CD14-positive monocyte (primary cell): ENCODE measurements at regions not wholly inside any gene's neighbourhood (a gene's known extent, or its start where the extent isn't known, plus 50 kb on each side); places are given as distances from the start of the nearest gene placed in this dataset.

Experiments
- DNase-seq, 3 donors: peaks; one replicate each; pipeline ENCODE4 v3.0.0-alpha.2; 2011 to 2022
- H2AFZ ChIP-seq: 2 replicates; pipeline ENCODE4 v1.6.0; 2012; ENCODE audit warnings: mild to moderate bottlenecking, low read depth, low read length, inconsistent platforms; ENCODE audit not compliant: insufficient read depth, poor library complexity, severe bottlenecking
- H3K27ac ChIP-seq, 2 donors: 1 replicate in 1 of 2; 2 replicates in 1 of 2; pipeline ENCODE4 v1.5.1; 2012 to 2013; ENCODE audit warnings: low read length in 2 of 2, control low read depth in 1 of 2, inconsistent platforms in 1 of 2, low read depth in 1 of 2, mild to moderate bottlenecking in 1 of 2
- H3K27me3 ChIP-seq, 2 donors: one replicate each; pipeline versions ENCODE4 v1.6.0 to v1.6.1; 2011 to 2013; ENCODE audit warnings: low read length in 2 of 2; ENCODE audit not compliant: control insufficient read depth in 2 of 2, insufficient read depth in 2 of 2
- H3K36me3 ChIP-seq, 2 donors: replicated peaks in 1 of 2; 1 replicate in 1 of 2; 2 replicates in 1 of 2; pipeline versions ENCODE4 v1.5.1 to v1.6.1; 2012 to 2013; ENCODE audit warnings: low read length in 2 of 2, control low read depth in 1 of 2, inconsistent platforms in 1 of 2, mild to moderate bottlenecking in 1 of 2; ENCODE audit not compliant: insufficient read depth in 2 of 2, control insufficient read depth in 1 of 2
- H3K4me1 ChIP-seq, 2 donors: 1 replicate in 1 of 2; 2 replicates in 1 of 2; pipeline versions ENCODE4 v1.5.1 to v1.6.1; 2012 to 2013; ENCODE audit warnings: low read length in 2 of 2, control low read depth in 1 of 2, inconsistent platforms in 1 of 2, mild to moderate bottlenecking in 1 of 2, moderate library complexity in 1 of 2; ENCODE audit not compliant: insufficient read depth in 2 of 2, control insufficient read depth in 1 of 2
- H3K4me2 ChIP-seq: replicated peaks from 2 replicates; pipeline ENCODE3; 2012; ENCODE audit warnings: low read length, moderate library complexity, mild to moderate bottlenecking; ENCODE audit not compliant: poor library complexity, severe bottlenecking; ENCODE audit errors: extremely low read depth
- H3K4me3 ChIP-seq, 3 experiments: fragments of 200-600 bp in 1 of 3; sonication (generic) in 1 of 3; replicated peaks in 1 of 3; 1 replicate in 2 of 3; 2 replicates in 1 of 3; pipeline ENCODE4 v1.5.1; 2011 to 2013; ENCODE audit warnings: low read length in 3 of 3, mild to moderate bottlenecking in 3 of 3, control low read depth in 2 of 3, low read depth in 2 of 3, inconsistent platforms in 1 of 3, moderate library complexity in 1 of 3
- H3K79me2 ChIP-seq: 2 replicates; pipeline ENCODE4 v1.6.0; 2012; ENCODE audit warnings: mild to moderate bottlenecking, control low read depth, inconsistent platforms, low read length, moderate library complexity; ENCODE audit not compliant: insufficient read depth
- H3K9ac ChIP-seq: 2 replicates; pipeline ENCODE4 v1.6.0; 2017; ENCODE audit warnings: low read length, mild to moderate bottlenecking; ENCODE audit not compliant: insufficient read depth, poor library complexity, severe bottlenecking
- H3K9me3 ChIP-seq, 2 donors: replicated peaks in 1 of 2; 1 replicate in 1 of 2; 2 replicates in 1 of 2; pipeline versions ENCODE4 v1.5.1 to v1.6.1; 2012 to 2013; ENCODE audit warnings: low read length in 2 of 2, control low read depth in 1 of 2; ENCODE audit not compliant: control insufficient read depth in 1 of 2, insufficient read depth in 1 of 2
- H4K20me1 ChIP-seq: 2 replicates; pipeline ENCODE4 v1.6.0; 2012; ENCODE audit warnings: mild to moderate bottlenecking, low read length, control low read depth, moderate library complexity; ENCODE audit not compliant: insufficient read depth
- H3K27ac Mint-ChIP-seq, 7 donors: one replicate each; pipeline ENCODE4 v1.8.0; 2020; ENCODE audit warnings: mild to moderate bottlenecking in 7 of 7, mixed read lengths in 7 of 7, moderate library complexity in 6 of 7, inconsistent platforms in 2 of 7
- H3K27me3 Mint-ChIP-seq, 3 donors: one replicate each; pipeline ENCODE4 v1.8.0; 2021 to 2022; ENCODE audit warnings: low read depth in 3 of 3, mild to moderate bottlenecking in 3 of 3, mixed read lengths in 3 of 3, moderate library complexity in 3 of 3, inconsistent platforms in 1 of 3
- H3K36me3 Mint-ChIP-seq, 2 donors: one replicate each; pipeline ENCODE4 v1.8.0; 2020; ENCODE audit warnings: mixed read lengths in 2 of 2, inconsistent platforms in 1 of 2, mild to moderate bottlenecking in 1 of 2
- H3K4me1 Mint-ChIP-seq: one replicate; pipeline ENCODE4 v1.8.0; 2020; ENCODE audit warnings: mild to moderate bottlenecking, mixed read lengths
- H3K4me3 Mint-ChIP-seq, 2 donors: one replicate each; pipeline ENCODE4 v1.8.0; 2020; ENCODE audit warnings: mild to moderate bottlenecking in 2 of 2, mixed read lengths in 2 of 2, moderate library complexity in 1 of 2
- H3K9me3 Mint-ChIP-seq, 7 donors: one replicate each; pipeline ENCODE4 v1.8.0; 2020 to 2022; ENCODE audit warnings: mixed read lengths in 7 of 7, mild to moderate bottlenecking in 6 of 7, moderate library complexity in 6 of 7, inconsistent platforms in 2 of 7
- CTCF ChIP-seq: fragments of 200-600 bp; IDR thresholded peaks from one replicate; pipeline ENCODE4 v1.8.0; 2022; ENCODE audit warnings: antibody characterized with exemption, mild to moderate bottlenecking
- WGBS: methylation state at CpG from one replicate; pipeline ENCODE4 v1.1.5; 2013; ENCODE audit warnings: missing lambda C conversion rate; ENCODE audit not compliant: insufficient coverage; 5-methylcytosine and 5-hydroxymethylcytosine counted together
- intact Hi-C, 2 donors: fragments of 100-400 bp; cut with micrococcal nuclease; formaldehyde crosslinking; loops; one replicate each; pipeline versions ENCODE4 v1.15.0 to v1.15.1; 2023

- Mint-ChIP-seq H3K27me3 (peaks cover 0 to 1% (median 0%) of the 10 kb centered on the region in 3 donors), H3K4me1 (peaks cover 4% of the 10 kb centered on the region), H3K27ac (no peak overlapping the region), H3K4me3 (no peak overlapping the region), H3K36me3 (peaks cover 6 to 7% of the 10 kb centered on the region in 2 donors), H3K9me3 (peaks cover 0 to 3% (median 0%) of the 10 kb centered on the region in 7 donors)
- no peaks in the 10 kb centered on the region for H3K79me2 ChIP-seq
- H3K27me3 ChIP-seq: no peaks in the 10 kb centered on the region
- H3K9me3 ChIP-seq: no peaks in the 10 kb centered on the region
- no peak overlapping the region for H3K27ac ChIP-seq
- 100% methylated on average over 2 of the region's 8 CpGs for WGBS
- H4K20me1 ChIP-seq: no peaks in the 10 kb centered on the region
- no peaks in the 10 kb centered on the region for H3K36me3 ChIP-seq
- H3K4me2 ChIP-seq: no peak overlapping the region
- intact Hi-C loops: no loop called here
- no peak for TF ChIP-seq CTCF
- no peak overlapping the region for H3K4me3 ChIP-seq
- H3K9ac ChIP-seq: no peak overlapping the region
- no peaks in the 10 kb centered on the region for H3K4me1 ChIP-seq
- H2AFZ ChIP-seq: no peak overlapping the region
- no peak for DNase-seq
Observed at GRCh38 chr1:101081496-101082488, 56.2 kb upstream of the DPH5 start.

- intact Hi-C loops: no loop called here
- H3K36me3 Mint-ChIP-seq: peaks cover 6 to 7% of the 10 kb centered on the region in 2 donors
Observed at GRCh38 chr1:101080859-101081258, 55.3 kb upstream of the DPH5 start.

More at GRCh38 chr1:101080859-101081258, 55.3 kb upstream of the DPH5 start:
- no peak overlapping the region for H2AFZ ChIP-seq
- DNase-seq: no peak
- Mint-ChIP-seq H3K27ac (no peak overlapping the region), H3K4me1 (peaks cover 4% of the 10 kb centered on the region), H3K9me3 (peaks cover 0 to 3% (median 0%) of the 10 kb centered on the region in 7 donors), H3K4me3 (no peak overlapping the region), H3K27me3 (no peaks in the 10 kb centered on the region)
- H3K79me2 ChIP-seq: no peaks in the 10 kb centered on the region
- peaks cover 0 to 2% of the 10 kb centered on the region in 2 donors for H3K36me3 ChIP-seq
- no peaks in the 10 kb centered on the region for H4K20me1 ChIP-seq
- H3K4me1 ChIP-seq: no peaks in the 10 kb centered on the region
- WGBS: 100% methylated on average over 3 of the region's 3 CpGs
- TF ChIP-seq CTCF: no peak
- no peak overlapping the region for H3K4me3 ChIP-seq
- H3K27me3 ChIP-seq: no peaks in the 10 kb centered on the region
- H3K27ac ChIP-seq: no peak overlapping the region
- H3K9ac ChIP-seq: no peak overlapping the region
- no peak overlapping the region for H3K4me2 ChIP-seq
- no peaks in the 10 kb centered on the region for H3K9me3 ChIP-seq
